Peyer's patch (tissue), 4 donors: ENCODE measurements at regions not wholly inside any gene's neighbourhood (a gene's known extent, or its start where the extent isn't known, plus 50 kb on each side); places are given as distances from the start of the nearest gene placed in this dataset.

Source experiments
- CTCF ChIP-seq, 6 experiments: fragments of 450-650 bp in 4 of 6; fragments of 200-600 bp in 2 of 6; sonication (generic) in 1 of 6; IDR thresholded peaks; one replicate each; pipeline ENCODE4 v1.5.1; 2017 to 2019; ENCODE audit warnings: antibody characterized with exemption in 6 of 6, mild to moderate bottlenecking in 3 of 6, moderate library complexity in 1 of 6
- POLR2A ChIP-seq, 2 donors: fragments of 450-650 bp; IDR thresholded peaks; one replicate each; pipeline ENCODE4 v1.5.1; 2017; ENCODE audit warnings: antibody characterized with exemption in 2 of 2, mild to moderate bottlenecking in 2 of 2, moderate library complexity in 2 of 2

GRCh38 chr16:76713191-76713590 is 436.0 kb downstream of the CNTNAP4 start:
- TF ChIP-seq CTCF (IDR thresholded peaks at IDR 0.05), result no peak
- no peak for TF ChIP-seq POLR2A (IDR thresholded peaks at IDR 0.05)
